K562 (cell line): ENCODE measurements at regions not wholly inside any gene's neighbourhood (a gene's known extent, or its start where the extent isn't known, plus 50 kb on each side); places are given as distances from the start of the nearest gene placed in this dataset.

Source experiments
- ATAC-seq: fragments of 200-7000 bp; cut with Tn5 transposase; 3 replicates; pipeline ENCODE4 v1.9.1; 2020; ENCODE audit warnings: moderate library complexity
- BruUV-seq: library from RNA; stranded (reverse); fragments of 400-500 nt; replicated peaks from 2 replicates; lab custom pipeline; 2021; lab: Mats Ljungman, UMichigan
- CTCF ChIA-PET: fragments of 300-600 bp; formaldehyde crosslinking; extraction: SDS; loops from one replicate; lab custom pipeline; 2021; ENCODE audit warnings: low intra/inter-chr PET ratio; lab: Yijun Ruan, JAX
- POLR2A ChIA-PET: fragments of 300-600, 350-650 bp; sonication (Branson Sonifier 250); formaldehyde crosslinking; extraction: SDS; loops from one replicate; lab custom pipeline; 2021; ENCODE audit warnings: antibody characterized with exemption, inconsistent platforms; lab: Yijun Ruan, JAX
- DNase-seq, 4 experiments: peaks; one replicate each; pipeline versions ENCODE4 v3.0.0 to v3.0.0-alpha.2; 2011 to 2018; ENCODE audit warnings: low spot score in 3 of 4, mixed read lengths in 3 of 4; ENCODE audit errors: extremely low read depth in 1 of 4
- FAIRE-seq: peaks from 2 replicates; lab custom pipeline; 2011; peaks lifted over from hg19 to GRCh38; lab: Jason Lieb, UNC
- H2AFZ ChIP-seq: 2 replicates; pipeline ENCODE4 v1.6.0; 2011; ENCODE audit warnings: low read depth, low read length, control low read depth, inconsistent platforms
- H3K27ac ChIP-seq: fragments of 200-600 bp; 3 replicates; pipeline ENCODE4 v1.8.0; 2011; ENCODE audit warnings: low read depth, mild to moderate bottlenecking, control low read depth, inconsistent platforms, low read length, moderate library complexity, mixed read lengths; ENCODE audit errors: extremely low read depth
- H3K27me3 ChIP-seq, 2 experiments: fragments of 300-600 bp in 1 of 2; 2 replicates in 1 of 2; 3 replicates in 1 of 2; pipeline versions ENCODE4 v1.6.0 to v1.8.0; 2011; ENCODE audit warnings: inconsistent platforms in 2 of 2, low read length in 2 of 2, mild to moderate bottlenecking in 1 of 2, mixed read lengths in 1 of 2, moderate library complexity in 1 of 2; ENCODE audit not compliant: control insufficient read depth in 2 of 2, insufficient read depth in 2 of 2
- H3K36me3 ChIP-seq: fragments of 300-600 bp; 3 replicates; pipeline ENCODE4 v1.8.0; 2011; ENCODE audit warnings: mild to moderate bottlenecking, low read length, inconsistent platforms; ENCODE audit not compliant: control insufficient read depth, insufficient read depth
- H3K4me1 ChIP-seq, 2 experiments: fragments of 200-600 bp in 1 of 2; replicated peaks in 1 of 2; 2 replicates in 1 of 2; 3 replicates in 1 of 2; pipeline versions ENCODE4 v1.5.1 to v1.8.0; 2011; ENCODE audit warnings: inconsistent platforms in 2 of 2, low read length in 2 of 2, mild to moderate bottlenecking in 1 of 2, mixed read lengths in 1 of 2, moderate library complexity in 1 of 2; ENCODE audit not compliant: control insufficient read depth in 2 of 2, insufficient read depth in 2 of 2
- H3K4me2 ChIP-seq: 2 replicates; pipeline ENCODE4 v1.6.1; 2011; ENCODE audit warnings: low read length, control low read depth, inconsistent platforms, mixed read lengths; ENCODE audit not compliant: insufficient read depth
- H3K4me3 ChIP-seq: fragments of 200-600 bp; sonication (generic), shearing (Covaris generic); 2 replicates; pipeline ENCODE4 v1.5.1; 2016; ENCODE audit warnings: control low read depth, inconsistent platforms
- H3K79me2 ChIP-seq: fragments of 200-600 bp; 3 replicates; pipeline ENCODE4 v1.8.0; 2011; ENCODE audit warnings: low read length, inconsistent platforms; ENCODE audit not compliant: control insufficient read depth, insufficient read depth
- H3K9ac ChIP-seq, 2 experiments: 2 replicates each; pipeline versions ENCODE4 v1.6.0 to v1.6.1; 2011; ENCODE audit warnings: low read depth in 2 of 2, low read length in 2 of 2, control low read depth in 1 of 2, inconsistent platforms in 1 of 2, mild to moderate bottlenecking in 1 of 2, mixed read lengths in 1 of 2; ENCODE audit not compliant: insufficient read depth in 1 of 2
- H3K9me1 ChIP-seq: one replicate; pipeline ENCODE4 v1.6.0; 2011; ENCODE audit warnings: inconsistent platforms, mild to moderate bottlenecking, low read length, moderate library complexity; ENCODE audit not compliant: control insufficient read depth, insufficient read depth
- H3K9me3 ChIP-seq: replicated peaks from 2 replicates; pipeline ENCODE4 v1.5.1; 2011; ENCODE audit warnings: low read depth, low read length, inconsistent platforms; ENCODE audit not compliant: control insufficient read depth, insufficient read depth
- H4K20me1 ChIP-seq: replicated peaks from 2 replicates; pipeline ENCODE4 v1.6.1; 2011; ENCODE audit warnings: low read length, inconsistent platforms, mixed read lengths; ENCODE audit not compliant: control insufficient read depth, insufficient read depth
- CCAR2 ChIP-seq: fragments of 200-400 bp; formaldehyde crosslinking; IDR thresholded peaks from 2 replicates; pipeline ENCODE4 v1.6.1; 2017; ENCODE audit warnings: mild to moderate bottlenecking, low read depth, low read length
- MAZ ChIP-seq, 2 experiments: fragments of 450-650 bp in 1 of 2; sonication (generic) in 1 of 2; formaldehyde crosslinking; IDR thresholded peaks in 1 of 2; conservative IDR thresholded peaks in 1 of 2; 2 replicates each; pipeline versions ENCODE4 v1.4.0 to v1.5.0; 2020; ENCODE audit warnings: mild to moderate bottlenecking in 1 of 2, missing genetic modification reagents in 1 of 2
- TCF7 ChIP-seq: sonication (generic); IDR thresholded peaks from 2 replicates; pipeline ENCODE4 v1.6.1; 2016; ENCODE audit warnings: antibody characterized with exemption, borderline replicate concordance
- ZNF133 ChIP-seq: fragments of 250-450 bp; sonication (Bioruptor Pico); IDR thresholded peaks from 2 replicates; pipeline ENCODE4 v1.4.0; 2020; ENCODE audit warnings: mild to moderate bottlenecking
- WGBS: fragments of 100-300 bp; shearing (Covaris generic); methylation state at CpG from one replicate; pipeline ENCODE4 v1.1.6; 2016; ENCODE audit warnings: low coverage, mixed read lengths; ENCODE audit not compliant: insufficient coverage; ENCODE audit errors: missing lambda C conversion rate; 5-methylcytosine and 5-hydroxymethylcytosine counted together
- in situ Hi-C: fragments of 300-500 bp; cut with MboI; formaldehyde crosslinking; loops from 4 replicates; pipeline ENCODE4 v1.15.0; 2018; ENCODE audit warnings: inconsistent platforms, mixed read lengths
- intact Hi-C: fragments of 100-400 bp; cut with micrococcal nuclease; formaldehyde crosslinking; loops from 2 replicates; pipeline ENCODE4 v1.14.2; 2022
- TF ChIP-seq, protein P1 (sequence below), 2 experiments: fragments of 450-650 bp; formaldehyde crosslinking in 1 of 2; IDR thresholded peaks; 2 replicates each; pipeline versions ENCODE4 v1.4.0 to v1.6.1; 2014 to 2020; ENCODE audit warnings: mild to moderate bottlenecking in 2 of 2, borderline replicate concordance in 1 of 2, low read depth in 1 of 2
- TF ChIP-seq, protein P2 (sequence below), 2 experiments: fragments of 450-650 bp; IDR thresholded peaks; 2 replicates each; pipeline ENCODE4 v1.6.1; 2016
- TF ChIP-seq, protein P3 (sequence below): fragments of 250-450 bp; sonication (Bioruptor Pico); IDR thresholded peaks from 2 replicates; pipeline ENCODE4 v1.4.0; 2020; ENCODE audit warnings: borderline replicate concordance

GRCh38 chr19:28530406-28531035, 682.4 kb downstream of the UQCRFS1 start:
- Histone ChIP-seq H3K9me3 (no peaks in the 10 kb centered on the region), H3K27me3 (no peaks in the 10 kb centered on the region), H3K36me3 (peaks cover 11% of the 10 kb centered on the region; the same call in 2 of the 3 replicates), H4K20me1 (no peaks in the 10 kb centered on the region), H3K9me1 (no peaks in the 10 kb centered on the region), H3K9ac (peak overlapping the region in 1 of 2 experiments; percentile 53; a peak in 2 of 4 replicates), H3K4me2 (peak overlapping the region; percentile 71), H3K27ac (peak overlapping the region; percentile 72), H3K4me1 (peaks cover 10 to 11% of the 10 kb centered on the region in 2 experiments; a peak in 4 of 5 replicates), H3K4me3 (peak overlapping the region; percentile 42), H3K79me2 (peaks cover 99% of the 10 kb centered on the region), H2AFZ (no peak overlapping the region)
- ChIA-PET POLR2A (interaction anchor here (0.9 to 3.4 kb wide), 6 partner anchors 12 to 103 kb away, joined by 3 to 27 read pairs (median 5); no protein-coding TSS in a partner anchor), CTCF (no interaction called here)
- ATAC-seq (peak; percentile 19), FAIRE-seq (no peak), DNase-seq (peak in 1 of 4 experiments; percentile 53)
- in situ Hi-C loops (no loop called here), intact Hi-C loops (no loop called here)
- BruUV-seq = no TSS peak
- WGBS = 5% methylated on average over 2 of the region's 2 CpGs
- TF ChIP-seq MAZ (CRISPR knock-in tag; conservative IDR thresholded peaks at IDR 0.05 in 1 of 2, IDR thresholded peaks at IDR 0.05 in 1 of 2) = no peak
- TF ChIP-seq, protein P1, sequence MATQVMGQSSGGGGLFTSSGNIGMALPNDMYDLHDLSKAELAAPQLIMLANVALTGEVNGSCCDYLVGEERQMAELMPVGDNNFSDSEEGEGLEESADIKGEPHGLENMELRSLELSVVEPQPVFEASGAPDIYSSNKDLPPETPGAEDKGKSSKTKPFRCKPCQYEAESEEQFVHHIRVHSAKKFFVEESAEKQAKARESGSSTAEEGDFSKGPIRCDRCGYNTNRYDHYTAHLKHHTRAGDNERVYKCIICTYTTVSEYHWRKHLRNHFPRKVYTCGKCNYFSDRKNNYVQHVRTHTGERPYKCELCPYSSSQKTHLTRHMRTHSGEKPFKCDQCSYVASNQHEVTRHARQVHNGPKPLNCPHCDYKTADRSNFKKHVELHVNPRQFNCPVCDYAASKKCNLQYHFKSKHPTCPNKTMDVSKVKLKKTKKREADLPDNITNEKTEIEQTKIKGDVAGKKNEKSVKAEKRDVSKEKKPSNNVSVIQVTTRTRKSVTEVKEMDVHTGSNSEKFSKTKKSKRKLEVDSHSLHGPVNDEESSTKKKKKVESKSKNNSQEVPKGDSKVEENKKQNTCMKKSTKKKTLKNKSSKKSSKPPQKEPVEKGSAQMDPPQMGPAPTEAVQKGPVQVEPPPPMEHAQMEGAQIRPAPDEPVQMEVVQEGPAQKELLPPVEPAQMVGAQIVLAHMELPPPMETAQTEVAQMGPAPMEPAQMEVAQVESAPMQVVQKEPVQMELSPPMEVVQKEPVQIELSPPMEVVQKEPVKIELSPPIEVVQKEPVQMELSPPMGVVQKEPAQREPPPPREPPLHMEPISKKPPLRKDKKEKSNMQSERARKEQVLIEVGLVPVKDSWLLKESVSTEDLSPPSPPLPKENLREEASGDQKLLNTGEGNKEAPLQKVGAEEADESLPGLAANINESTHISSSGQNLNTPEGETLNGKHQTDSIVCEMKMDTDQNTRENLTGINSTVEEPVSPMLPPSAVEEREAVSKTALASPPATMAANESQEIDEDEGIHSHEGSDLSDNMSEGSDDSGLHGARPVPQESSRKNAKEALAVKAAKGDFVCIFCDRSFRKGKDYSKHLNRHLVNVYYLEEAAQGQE (IDR thresholded peaks at IDR 0.05; ENCODE audit: borderline replicate concordance) = 0 out of 2 replicates have a peak, but pooled peaks have one; percentile 5
- TF ChIP-seq, protein P1 (CRISPR knock-in tag; IDR thresholded peaks at IDR 0.05; ENCODE audit: low read depth) = no peak
- TF ChIP-seq ZNF133 (CRISPR knock-in tag) = no peak
- TF ChIP-seq TCF7 = no peak
- no peak for TF ChIP-seq CCAR2
- TF ChIP-seq, protein P2, sequence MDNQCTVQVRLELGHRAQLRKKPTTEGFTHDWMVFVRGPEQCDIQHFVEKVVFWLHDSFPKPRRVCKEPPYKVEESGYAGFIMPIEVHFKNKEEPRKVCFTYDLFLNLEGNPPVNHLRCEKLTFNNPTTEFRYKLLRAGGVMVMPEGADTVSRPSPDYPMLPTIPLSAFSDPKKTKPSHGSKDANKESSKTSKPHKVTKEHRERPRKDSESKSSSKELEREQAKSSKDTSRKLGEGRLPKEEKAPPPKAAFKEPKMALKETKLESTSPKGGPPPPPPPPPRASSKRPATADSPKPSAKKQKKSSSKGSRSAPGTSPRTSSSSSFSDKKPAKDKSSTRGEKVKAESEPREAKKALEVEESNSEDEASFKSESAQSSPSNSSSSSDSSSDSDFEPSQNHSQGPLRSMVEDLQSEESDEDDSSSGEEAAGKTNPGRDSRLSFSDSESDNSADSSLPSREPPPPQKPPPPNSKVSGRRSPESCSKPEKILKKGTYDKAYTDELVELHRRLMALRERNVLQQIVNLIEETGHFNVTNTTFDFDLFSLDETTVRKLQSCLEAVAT (IDR thresholded peaks at IDR 0.05) = peak in 1 of 2 experiments; percentile 10; a peak in 1 of 4 replicates
- TF ChIP-seq, protein P3, sequence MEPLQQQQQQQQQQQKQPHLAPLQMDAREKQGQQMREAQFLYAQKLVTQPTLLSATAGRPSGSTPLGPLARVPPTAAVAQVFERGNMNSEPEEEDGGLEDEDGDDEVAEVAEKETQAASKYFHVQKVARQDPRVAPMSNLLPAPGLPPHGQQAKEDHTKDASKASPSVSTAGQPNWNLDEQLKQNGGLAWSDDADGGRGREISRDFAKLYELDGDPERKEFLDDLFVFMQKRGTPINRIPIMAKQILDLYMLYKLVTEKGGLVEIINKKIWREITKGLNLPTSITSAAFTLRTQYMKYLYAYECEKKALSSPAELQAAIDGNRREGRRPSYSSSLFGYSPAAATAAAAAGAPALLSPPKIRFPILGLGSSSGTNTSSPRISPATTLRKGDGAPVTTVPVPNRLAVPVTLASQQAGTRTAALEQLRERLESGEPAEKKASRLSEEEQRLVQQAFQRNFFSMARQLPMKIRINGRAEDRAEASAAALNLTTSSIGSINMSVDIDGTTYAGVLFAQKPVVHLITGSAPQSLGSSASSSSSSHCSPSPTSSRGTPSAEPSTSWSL (CRISPR knock-in tag) = no peak
